GM12864 (cell line): ENCODE measurements at regions not wholly inside any gene's neighbourhood (a gene's known extent, or its start where the extent isn't known, plus 50 kb on each side); places are given as distances from the start of the nearest gene placed in this dataset.

Experiments used
- DNase-seq: peaks from one replicate; pipeline ENCODE4 v3.0.0-alpha.2; 2011; ENCODE audit warnings: low read depth
- H3K4me3 ChIP-seq: 2 replicates; pipeline ENCODE4 v1.5.1; 2011; ENCODE audit warnings: mild to moderate bottlenecking, low read depth, low read length, control low read depth
- TF ChIP-seq, protein P1 (sequence below): IDR thresholded peaks from 2 replicates; pipeline ENCODE4 v1.5.1; 2011; ENCODE audit warnings: low read depth, mild to moderate bottlenecking, moderate library complexity, low read length, control low read depth, inconsistent platforms; ENCODE audit errors: missing control alignments

DNA sequence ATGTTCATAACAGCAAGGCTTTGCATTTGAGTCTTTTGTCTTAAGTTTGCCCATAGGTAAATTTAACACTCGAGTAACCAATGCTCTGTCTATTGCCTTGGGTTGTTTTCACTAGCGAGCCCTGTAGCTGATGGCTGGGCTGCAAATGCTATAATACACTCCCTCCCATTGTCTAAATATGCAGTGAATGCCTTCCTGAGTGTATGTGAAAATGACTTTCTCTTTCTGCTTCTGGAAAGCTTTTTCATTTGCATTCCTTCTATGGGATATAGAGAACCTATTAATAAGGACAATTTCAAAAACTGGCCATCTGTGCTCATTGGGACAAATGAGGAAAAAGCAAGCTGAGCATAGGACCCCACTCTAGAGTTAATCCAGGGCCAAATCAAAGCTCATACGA is 156.5 kb upstream of the FBXL4 start:
- no peak overlapping the region for H3K4me3 ChIP-seq
- no peak for DNase-seq
- TF ChIP-seq, protein P1, sequence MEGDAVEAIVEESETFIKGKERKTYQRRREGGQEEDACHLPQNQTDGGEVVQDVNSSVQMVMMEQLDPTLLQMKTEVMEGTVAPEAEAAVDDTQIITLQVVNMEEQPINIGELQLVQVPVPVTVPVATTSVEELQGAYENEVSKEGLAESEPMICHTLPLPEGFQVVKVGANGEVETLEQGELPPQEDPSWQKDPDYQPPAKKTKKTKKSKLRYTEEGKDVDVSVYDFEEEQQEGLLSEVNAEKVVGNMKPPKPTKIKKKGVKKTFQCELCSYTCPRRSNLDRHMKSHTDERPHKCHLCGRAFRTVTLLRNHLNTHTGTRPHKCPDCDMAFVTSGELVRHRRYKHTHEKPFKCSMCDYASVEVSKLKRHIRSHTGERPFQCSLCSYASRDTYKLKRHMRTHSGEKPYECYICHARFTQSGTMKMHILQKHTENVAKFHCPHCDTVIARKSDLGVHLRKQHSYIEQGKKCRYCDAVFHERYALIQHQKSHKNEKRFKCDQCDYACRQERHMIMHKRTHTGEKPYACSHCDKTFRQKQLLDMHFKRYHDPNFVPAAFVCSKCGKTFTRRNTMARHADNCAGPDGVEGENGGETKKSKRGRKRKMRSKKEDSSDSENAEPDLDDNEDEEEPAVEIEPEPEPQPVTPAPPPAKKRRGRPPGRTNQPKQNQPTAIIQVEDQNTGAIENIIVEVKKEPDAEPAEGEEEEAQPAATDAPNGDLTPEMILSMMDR = no peak

DNA sequence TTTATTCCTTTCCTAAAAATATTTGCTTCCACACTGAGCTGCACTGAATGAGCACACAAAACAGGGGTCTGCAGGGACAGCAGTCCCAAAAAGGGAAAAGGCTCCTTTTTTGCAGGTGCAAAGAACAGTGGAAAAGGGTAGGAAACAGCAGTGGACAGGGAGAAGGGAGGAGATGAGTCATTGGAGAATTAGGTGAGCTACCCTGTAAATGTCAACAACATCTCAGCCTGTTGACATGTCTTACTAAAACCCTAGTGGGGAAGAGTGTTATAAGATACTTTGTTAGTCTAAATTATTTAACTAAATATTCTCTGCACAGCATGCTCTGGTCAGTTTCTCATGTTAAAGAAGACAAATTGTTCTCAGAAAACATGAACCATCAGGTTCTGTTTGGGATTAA is 151.5 kb upstream of the FBXL4 start:
- TF ChIP-seq, protein P1 = no peak
- no peak for DNase-seq
- H3K4me3 ChIP-seq = no peak overlapping the region

DNA sequence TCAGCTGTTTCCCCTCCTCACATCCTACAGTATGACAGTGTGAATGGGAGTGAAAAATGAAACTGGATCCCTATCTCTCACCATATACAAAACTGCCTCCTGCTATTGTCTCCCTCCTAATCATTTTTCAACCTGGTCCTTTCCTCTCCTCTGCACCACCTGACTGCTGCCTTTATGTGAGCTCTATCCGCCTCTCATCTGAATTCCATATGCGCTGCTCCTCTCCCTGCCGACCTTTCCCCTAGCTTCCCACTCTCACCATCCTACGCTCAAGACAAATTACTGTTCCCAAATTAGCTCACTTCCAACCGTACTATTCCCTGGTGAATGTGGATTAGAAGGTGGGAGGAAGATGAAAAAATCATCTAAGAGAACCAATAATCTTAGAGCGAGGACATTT is 148.4 kb upstream of the FBXL4 start:
- no peak for DNase-seq
- TF ChIP-seq, protein P1 = no peak
- no peak overlapping the region for H3K4me3 ChIP-seq

DNA sequence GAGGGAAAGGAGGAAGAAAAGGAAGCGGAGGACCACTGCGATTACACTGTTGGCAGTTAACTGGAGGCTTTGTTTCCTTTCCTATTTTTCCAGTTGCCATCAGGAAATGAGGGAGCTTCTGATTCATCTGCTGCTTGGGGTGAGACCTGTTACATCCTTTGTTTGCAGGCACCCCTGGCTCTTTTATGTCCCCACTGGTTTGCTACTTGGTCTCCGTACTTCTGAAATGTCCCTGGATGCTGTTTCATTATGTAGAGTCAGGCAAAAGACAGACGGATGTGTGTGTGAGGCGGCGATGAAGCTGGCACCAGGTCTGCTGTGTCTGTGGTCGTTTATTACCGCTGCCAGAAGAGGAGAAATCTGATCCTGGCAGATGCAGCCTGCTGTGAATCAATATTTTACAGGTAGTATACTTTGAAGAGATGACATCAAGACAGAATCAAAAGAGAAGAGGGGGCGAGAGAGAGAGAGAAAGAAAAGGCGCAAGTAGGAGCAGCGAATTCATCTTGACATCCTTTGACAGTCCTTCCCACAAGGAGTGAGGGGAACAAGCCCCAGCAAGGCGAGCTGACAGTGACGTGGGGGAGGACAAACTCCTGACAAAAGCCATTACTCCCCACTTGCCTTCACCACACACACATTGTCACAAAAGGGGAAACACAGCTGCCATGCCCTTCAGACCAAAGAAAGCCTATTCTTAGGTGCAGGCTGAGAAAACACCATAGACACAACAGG is 145.9 kb upstream of the FBXL4 start:
- H3K4me3 ChIP-seq = no peak overlapping the region
- no peak for DNase-seq
- TF ChIP-seq, protein P1 = no peak

DNA sequence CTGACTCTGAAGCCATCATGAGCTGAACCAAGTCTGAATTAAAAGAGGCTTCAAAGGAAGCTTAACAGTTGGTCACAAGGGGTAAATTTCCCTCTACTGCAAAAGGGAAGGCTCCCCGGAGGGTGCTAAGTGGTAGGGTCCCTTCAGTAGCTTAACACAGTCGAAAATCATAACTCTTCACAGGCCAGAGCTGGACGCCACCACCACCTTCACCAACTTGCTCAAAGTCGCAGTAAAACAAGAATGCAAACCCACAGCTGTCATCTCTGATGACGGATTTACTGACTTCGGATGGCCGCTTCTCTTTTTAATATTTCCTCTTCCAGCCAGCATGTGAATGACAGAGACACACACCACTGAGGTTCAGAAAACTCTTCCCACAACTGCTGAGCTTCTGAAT is 144.7 kb upstream of the FBXL4 start:
- TF ChIP-seq, protein P1 = no peak
- no peak overlapping the region for H3K4me3 ChIP-seq

DNA sequence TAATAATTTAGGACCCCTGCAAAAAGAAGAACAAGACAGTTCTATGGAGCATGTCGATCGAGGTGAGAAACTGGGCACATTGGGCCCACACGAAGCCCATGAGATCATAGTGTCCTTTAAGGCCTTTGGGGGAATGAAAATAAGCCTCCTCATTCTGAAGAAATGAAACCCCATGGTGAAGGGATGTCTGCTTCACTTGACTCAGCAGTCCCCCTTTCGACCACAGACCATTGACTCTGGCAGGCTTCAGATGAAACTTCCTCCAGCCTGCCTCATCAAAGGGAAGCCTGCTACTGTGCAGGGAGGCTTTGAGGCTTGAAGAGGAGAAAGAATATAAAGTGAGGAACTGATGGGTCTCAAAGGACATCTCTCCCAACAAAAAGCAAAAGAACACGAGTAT is 144.2 kb upstream of the FBXL4 start:
- TF ChIP-seq, protein P1 = no peak
- DNase-seq = peak; percentile 5
- no peak overlapping the region for H3K4me3 ChIP-seq

More for the DNA sequence above, 144.7 kb upstream of the FBXL4 start:
- no peak for DNase-seq

DNA sequence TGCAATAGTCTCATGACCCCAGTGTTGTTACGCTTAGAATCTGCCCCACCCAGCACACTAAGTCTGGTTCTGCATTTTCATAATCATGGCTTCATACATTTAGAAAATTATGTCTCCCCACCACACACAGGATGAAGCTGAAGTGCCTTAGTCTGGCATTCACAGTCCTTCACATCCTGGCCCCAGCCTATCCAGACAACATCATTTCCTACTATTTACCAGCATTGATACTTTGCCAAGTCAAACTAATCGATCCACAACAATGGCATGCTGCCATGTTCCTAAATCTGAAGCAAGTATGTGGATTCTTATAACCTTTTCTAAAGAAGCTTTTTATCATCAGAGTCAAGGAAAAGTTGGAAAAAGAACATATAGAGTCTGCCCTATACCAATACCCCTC is 132.4 kb upstream of the FBXL4 start:
- H3K4me3 ChIP-seq = no peak overlapping the region
- TF ChIP-seq, protein P1 = no peak
- no peak for DNase-seq
